GM23338 (cell line): ENCODE measurements at regions not wholly inside any gene's neighbourhood (a gene's known extent, or its start where the extent isn't known, plus 50 kb on each side); places are given as distances from the start of the nearest gene placed in this dataset.

Source experiments
- ATAC-seq: fragments of 200-7000 bp; cut with Tn5 transposase; 3 replicates; pipeline ENCODE4 v1.9.1; 2020
- DNase-seq: peaks from one replicate; pipeline ENCODE4 v3.0.0-alpha.2; 2015; ENCODE audit warnings: low spot score
- H2AFZ ChIP-seq: fragments of 200-600 bp; sonication (generic); 2 replicates; pipeline ENCODE4 v1.8.0; 2016; ENCODE audit warnings: antibody characterized with exemption, mild to moderate bottlenecking, moderate library complexity
- H3F3A ChIP-seq: fragments of 200-600 bp; sonication (generic); replicated peaks from 2 replicates; pipeline ENCODE4 v1.8.0; 2017; ENCODE audit warnings: antibody characterized with exemption, mixed run types, low read depth
- H3K27ac ChIP-seq: fragments of 200-600 bp; sonication (generic); 2 replicates; pipeline ENCODE4 v1.6.1; 2016; ENCODE audit warnings: low read depth
- H3K27me3 ChIP-seq: fragments of 200-600 bp; sonication (generic); 2 replicates; pipeline ENCODE4 v1.8.0; 2016; ENCODE audit warnings: mild to moderate bottlenecking, mixed run types, moderate library complexity; ENCODE audit not compliant: insufficient read depth
- H3K36me3 ChIP-seq: fragments of 200-600 bp; sonication (generic); 2 replicates; pipeline ENCODE4 v1.8.0; 2016; ENCODE audit warnings: mild to moderate bottlenecking; ENCODE audit not compliant: insufficient read depth
- H3K4me1 ChIP-seq: fragments of 200-600 bp; sonication (generic); 2 replicates; pipeline ENCODE4 v1.8.0; 2016; ENCODE audit warnings: mild to moderate bottlenecking, moderate library complexity; ENCODE audit not compliant: insufficient read depth
- H3K4me2 ChIP-seq: fragments of 200-600 bp; sonication (generic); 2 replicates; pipeline ENCODE4 v1.7.1; 2017; ENCODE audit warnings: mixed run types
- H3K4me3 ChIP-seq: fragments of 200-600 bp; sonication (generic); 2 replicates; pipeline ENCODE4 v1.6.1; 2016; ENCODE audit warnings: mixed run types
- H3K79me2 ChIP-seq: fragments of 200-600 bp; sonication (generic); replicated peaks from 2 replicates; pipeline ENCODE4 v1.8.0; 2017; ENCODE audit warnings: mild to moderate bottlenecking; ENCODE audit not compliant: insufficient read depth
- H3K9me2 ChIP-seq: fragments of 200-600 bp; sonication (generic); 2 replicates; pipeline ENCODE4 v1.8.0; 2017; ENCODE audit not compliant: insufficient read depth
- H4K20me1 ChIP-seq: fragments of 200-600 bp; sonication (generic); replicated peaks from 2 replicates; pipeline ENCODE4 v1.8.0; 2017; ENCODE audit warnings: mild to moderate bottlenecking; ENCODE audit not compliant: insufficient read depth
- H3K27ac Mint-ChIP-seq: 2 replicates; pipeline ENCODE4 v1.8.0; 2020; ENCODE audit warnings: inconsistent platforms, mild to moderate bottlenecking, moderate library complexity, mixed read lengths
- H3K27me3 Mint-ChIP-seq: 3 replicates; pipeline ENCODE4 v1.8.0; 2022; ENCODE audit warnings: low read depth, mild to moderate bottlenecking, moderate library complexity, mixed read lengths, inconsistent platforms; ENCODE audit not compliant: insufficient read depth, poor library complexity
- H3K36me3 Mint-ChIP-seq: 3 replicates; pipeline ENCODE4 v1.8.0; 2021; ENCODE audit warnings: low read depth, mild to moderate bottlenecking, inconsistent platforms, moderate library complexity, mixed read lengths
- H3K4me1 Mint-ChIP-seq: 3 replicates; pipeline ENCODE4 v1.8.0; 2020; ENCODE audit warnings: mild to moderate bottlenecking, inconsistent platforms, mixed read lengths
- H3K4me3 Mint-ChIP-seq: 3 replicates; pipeline ENCODE4 v1.8.0; 2021; ENCODE audit warnings: moderate library complexity, mild to moderate bottlenecking, inconsistent platforms, mixed read lengths
- H3K9me3 Mint-ChIP-seq: 3 replicates; pipeline ENCODE4 v1.8.0; 2020; ENCODE audit warnings: moderate library complexity, mild to moderate bottlenecking, inconsistent platforms, mixed read lengths
- CREB1 ChIP-seq: fragments of 250-450 bp; sonication (Bioruptor Pico); IDR thresholded peaks from 2 replicates; pipeline ENCODE4 v1.5.0; 2020; ENCODE audit warnings: low read depth, mild to moderate bottlenecking, moderate library complexity
- EZH2 ChIP-seq: fragments of 200-600 bp; sonication (generic); IDR thresholded peaks from one replicate; pipeline ENCODE4 v1.8.0; 2017; ENCODE audit warnings: antibody characterized with exemption, mild to moderate bottlenecking, low read depth; ENCODE audit not compliant: unreplicated experiment
- EZH2phosphoT487 ChIP-seq: fragments of 200-600 bp; sonication (generic); IDR thresholded peaks from one replicate; pipeline ENCODE4 v1.8.1; 2018; ENCODE audit warnings: antibody characterized with exemption; ENCODE audit not compliant: unreplicated experiment
- JUNB ChIP-seq: IDR thresholded peaks from one replicate; pipeline ENCODE4 v1.6.1; 2016; ENCODE audit warnings: antibody characterized with exemption; ENCODE audit not compliant: unreplicated experiment
- NANOG ChIP-seq: IDR thresholded peaks from 2 replicates; pipeline ENCODE4 v1.6.1; 2016; ENCODE audit warnings: antibody characterized with exemption, borderline replicate concordance
- POLR2AphosphoS5 ChIP-seq: IDR thresholded peaks from 2 replicates; pipeline ENCODE4 v1.6.1; 2016; ENCODE audit warnings: antibody characterized with exemption, low read depth
- STAT1 ChIP-seq: IDR thresholded peaks from one replicate; pipeline ENCODE4 v1.6.1; 2016; ENCODE audit warnings: antibody characterized with exemption; ENCODE audit not compliant: unreplicated experiment
- ZNF114 ChIP-seq: fragments of 250-450 bp; sonication (Bioruptor Pico); IDR thresholded peaks from 2 replicates; pipeline ENCODE4 v1.5.0; 2020; ENCODE audit warnings: mild to moderate bottlenecking, moderate library complexity
- ZNF331 ChIP-seq: fragments of 250-450 bp; sonication (Bioruptor Pico); IDR thresholded peaks from 2 replicates; pipeline ENCODE4 v1.5.0; 2020; ENCODE audit warnings: low read depth, mild to moderate bottlenecking, moderate library complexity
- TF ChIP-seq, protein P1 (sequence below), 2 experiments: fragments of 200-600 bp in 1 of 2; sonication (generic) in 1 of 2; conservative IDR thresholded peaks; 2 replicates each; pipeline versions ENCODE4 v1.5.1 to v1.6.1; 2016 to 2017; ENCODE audit warnings: antibody characterized with exemption in 2 of 2, low read depth in 2 of 2, mild to moderate bottlenecking in 2 of 2, moderate library complexity in 1 of 2
- TF ChIP-seq, protein P2 (sequence below): IDR thresholded peaks from one replicate; pipeline ENCODE4 v1.6.1; 2018; ENCODE audit warnings: antibody characterized with exemption; ENCODE audit not compliant: unreplicated experiment
- TF ChIP-seq, protein P3 (sequence below): fragments of 250-450 bp; sonication (Bioruptor Pico); IDR thresholded peaks from 2 replicates; pipeline ENCODE4 v1.5.0; 2020; ENCODE audit warnings: mild to moderate bottlenecking, moderate library complexity
- TF ChIP-seq, protein P4 (sequence below): IDR thresholded peaks from 2 replicates; pipeline ENCODE4 v1.6.1; 2016; ENCODE audit warnings: antibody characterized with exemption

DNA sequence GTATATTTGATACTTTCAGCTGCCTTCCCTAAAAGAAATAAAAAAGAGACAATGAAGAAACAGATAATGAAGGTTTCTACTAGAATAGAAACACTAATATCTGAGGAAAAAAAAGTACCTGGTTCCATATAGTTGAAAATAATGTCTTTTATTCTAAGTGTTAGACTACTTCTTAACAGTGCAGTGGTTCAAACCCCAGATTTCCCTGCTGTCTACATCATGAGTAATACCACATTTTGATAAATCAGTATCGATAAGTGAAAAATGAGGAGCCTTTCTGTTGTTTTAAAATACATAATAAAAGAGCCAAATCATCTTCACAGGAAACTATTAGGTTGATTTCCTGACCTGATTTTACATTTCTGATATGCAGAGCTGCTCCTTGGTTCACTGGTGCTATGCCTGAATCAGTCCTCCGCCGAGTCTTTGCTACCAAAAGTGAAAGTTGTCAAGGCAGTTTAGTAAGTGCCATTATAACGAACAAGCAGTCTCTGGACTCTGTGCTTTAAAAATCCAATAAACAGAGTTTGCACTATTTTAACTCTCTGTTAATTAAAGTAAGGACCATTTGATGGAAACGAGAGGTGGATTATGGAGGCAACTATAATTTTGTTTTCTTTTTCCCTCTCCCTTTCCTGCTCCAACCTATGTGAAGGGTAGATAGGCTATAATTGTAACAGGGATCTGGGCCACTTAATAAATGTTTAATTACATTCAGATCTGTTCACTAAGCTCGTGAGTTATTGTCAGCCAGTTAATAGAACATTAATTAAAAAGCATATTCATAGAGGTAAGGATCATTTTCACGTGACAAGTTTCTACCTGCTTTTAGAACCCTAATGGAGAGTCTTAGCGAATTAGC lies 724.5 kb upstream of the RAG2 start:
- H3K4me1 ChIP-seq: no peaks in the 10 kb centered on the region
- no peak overlapping the region for H3K27ac Mint-ChIP-seq
- H3K4me3 ChIP-seq: no peak overlapping the region; the same call in 1 of the 2 replicates
- H3F3A ChIP-seq: no peaks in the 10 kb centered on the region
- ATAC-seq: no peak
- no peaks in the 10 kb centered on the region for H3K79me2 ChIP-seq
- H3K9me3 Mint-ChIP-seq: peaks cover 63% of the 10 kb centered on the region
- H3K4me3 Mint-ChIP-seq: no peak overlapping the region
- H3K27me3 ChIP-seq: no peaks in the 10 kb centered on the region
- H3K27me3 Mint-ChIP-seq: no peaks in the 10 kb centered on the region
- no peaks in the 10 kb centered on the region for H3K9me2 ChIP-seq
- H4K20me1 ChIP-seq: no peaks in the 10 kb centered on the region
- H2AFZ ChIP-seq: no peak overlapping the region
- H3K27ac ChIP-seq: no peak overlapping the region
- peaks cover 14% of the 10 kb centered on the region for H3K36me3 ChIP-seq
- TF ChIP-seq, protein P1, sequence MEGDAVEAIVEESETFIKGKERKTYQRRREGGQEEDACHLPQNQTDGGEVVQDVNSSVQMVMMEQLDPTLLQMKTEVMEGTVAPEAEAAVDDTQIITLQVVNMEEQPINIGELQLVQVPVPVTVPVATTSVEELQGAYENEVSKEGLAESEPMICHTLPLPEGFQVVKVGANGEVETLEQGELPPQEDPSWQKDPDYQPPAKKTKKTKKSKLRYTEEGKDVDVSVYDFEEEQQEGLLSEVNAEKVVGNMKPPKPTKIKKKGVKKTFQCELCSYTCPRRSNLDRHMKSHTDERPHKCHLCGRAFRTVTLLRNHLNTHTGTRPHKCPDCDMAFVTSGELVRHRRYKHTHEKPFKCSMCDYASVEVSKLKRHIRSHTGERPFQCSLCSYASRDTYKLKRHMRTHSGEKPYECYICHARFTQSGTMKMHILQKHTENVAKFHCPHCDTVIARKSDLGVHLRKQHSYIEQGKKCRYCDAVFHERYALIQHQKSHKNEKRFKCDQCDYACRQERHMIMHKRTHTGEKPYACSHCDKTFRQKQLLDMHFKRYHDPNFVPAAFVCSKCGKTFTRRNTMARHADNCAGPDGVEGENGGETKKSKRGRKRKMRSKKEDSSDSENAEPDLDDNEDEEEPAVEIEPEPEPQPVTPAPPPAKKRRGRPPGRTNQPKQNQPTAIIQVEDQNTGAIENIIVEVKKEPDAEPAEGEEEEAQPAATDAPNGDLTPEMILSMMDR (conservative IDR thresholded peaks at IDR 0.05; ENCODE audit: low read depth in 2 of 2): no peak
- TF ChIP-seq CREB1 (CRISPR knock-in tag) (no peak), EZH2 (no peak), POLR2AphosphoS5 (no peak), EZH2phosphoT487 (no peak), ZNF114 (no peak), NANOG (no peak), STAT1 (no peak), ZNF331 (no peak), JUNB (no peak)
- TF ChIP-seq, protein P2, sequence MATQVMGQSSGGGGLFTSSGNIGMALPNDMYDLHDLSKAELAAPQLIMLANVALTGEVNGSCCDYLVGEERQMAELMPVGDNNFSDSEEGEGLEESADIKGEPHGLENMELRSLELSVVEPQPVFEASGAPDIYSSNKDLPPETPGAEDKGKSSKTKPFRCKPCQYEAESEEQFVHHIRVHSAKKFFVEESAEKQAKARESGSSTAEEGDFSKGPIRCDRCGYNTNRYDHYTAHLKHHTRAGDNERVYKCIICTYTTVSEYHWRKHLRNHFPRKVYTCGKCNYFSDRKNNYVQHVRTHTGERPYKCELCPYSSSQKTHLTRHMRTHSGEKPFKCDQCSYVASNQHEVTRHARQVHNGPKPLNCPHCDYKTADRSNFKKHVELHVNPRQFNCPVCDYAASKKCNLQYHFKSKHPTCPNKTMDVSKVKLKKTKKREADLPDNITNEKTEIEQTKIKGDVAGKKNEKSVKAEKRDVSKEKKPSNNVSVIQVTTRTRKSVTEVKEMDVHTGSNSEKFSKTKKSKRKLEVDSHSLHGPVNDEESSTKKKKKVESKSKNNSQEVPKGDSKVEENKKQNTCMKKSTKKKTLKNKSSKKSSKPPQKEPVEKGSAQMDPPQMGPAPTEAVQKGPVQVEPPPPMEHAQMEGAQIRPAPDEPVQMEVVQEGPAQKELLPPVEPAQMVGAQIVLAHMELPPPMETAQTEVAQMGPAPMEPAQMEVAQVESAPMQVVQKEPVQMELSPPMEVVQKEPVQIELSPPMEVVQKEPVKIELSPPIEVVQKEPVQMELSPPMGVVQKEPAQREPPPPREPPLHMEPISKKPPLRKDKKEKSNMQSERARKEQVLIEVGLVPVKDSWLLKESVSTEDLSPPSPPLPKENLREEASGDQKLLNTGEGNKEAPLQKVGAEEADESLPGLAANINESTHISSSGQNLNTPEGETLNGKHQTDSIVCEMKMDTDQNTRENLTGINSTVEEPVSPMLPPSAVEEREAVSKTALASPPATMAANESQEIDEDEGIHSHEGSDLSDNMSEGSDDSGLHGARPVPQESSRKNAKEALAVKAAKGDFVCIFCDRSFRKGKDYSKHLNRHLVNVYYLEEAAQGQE: no peak
- TF ChIP-seq, protein P3, sequence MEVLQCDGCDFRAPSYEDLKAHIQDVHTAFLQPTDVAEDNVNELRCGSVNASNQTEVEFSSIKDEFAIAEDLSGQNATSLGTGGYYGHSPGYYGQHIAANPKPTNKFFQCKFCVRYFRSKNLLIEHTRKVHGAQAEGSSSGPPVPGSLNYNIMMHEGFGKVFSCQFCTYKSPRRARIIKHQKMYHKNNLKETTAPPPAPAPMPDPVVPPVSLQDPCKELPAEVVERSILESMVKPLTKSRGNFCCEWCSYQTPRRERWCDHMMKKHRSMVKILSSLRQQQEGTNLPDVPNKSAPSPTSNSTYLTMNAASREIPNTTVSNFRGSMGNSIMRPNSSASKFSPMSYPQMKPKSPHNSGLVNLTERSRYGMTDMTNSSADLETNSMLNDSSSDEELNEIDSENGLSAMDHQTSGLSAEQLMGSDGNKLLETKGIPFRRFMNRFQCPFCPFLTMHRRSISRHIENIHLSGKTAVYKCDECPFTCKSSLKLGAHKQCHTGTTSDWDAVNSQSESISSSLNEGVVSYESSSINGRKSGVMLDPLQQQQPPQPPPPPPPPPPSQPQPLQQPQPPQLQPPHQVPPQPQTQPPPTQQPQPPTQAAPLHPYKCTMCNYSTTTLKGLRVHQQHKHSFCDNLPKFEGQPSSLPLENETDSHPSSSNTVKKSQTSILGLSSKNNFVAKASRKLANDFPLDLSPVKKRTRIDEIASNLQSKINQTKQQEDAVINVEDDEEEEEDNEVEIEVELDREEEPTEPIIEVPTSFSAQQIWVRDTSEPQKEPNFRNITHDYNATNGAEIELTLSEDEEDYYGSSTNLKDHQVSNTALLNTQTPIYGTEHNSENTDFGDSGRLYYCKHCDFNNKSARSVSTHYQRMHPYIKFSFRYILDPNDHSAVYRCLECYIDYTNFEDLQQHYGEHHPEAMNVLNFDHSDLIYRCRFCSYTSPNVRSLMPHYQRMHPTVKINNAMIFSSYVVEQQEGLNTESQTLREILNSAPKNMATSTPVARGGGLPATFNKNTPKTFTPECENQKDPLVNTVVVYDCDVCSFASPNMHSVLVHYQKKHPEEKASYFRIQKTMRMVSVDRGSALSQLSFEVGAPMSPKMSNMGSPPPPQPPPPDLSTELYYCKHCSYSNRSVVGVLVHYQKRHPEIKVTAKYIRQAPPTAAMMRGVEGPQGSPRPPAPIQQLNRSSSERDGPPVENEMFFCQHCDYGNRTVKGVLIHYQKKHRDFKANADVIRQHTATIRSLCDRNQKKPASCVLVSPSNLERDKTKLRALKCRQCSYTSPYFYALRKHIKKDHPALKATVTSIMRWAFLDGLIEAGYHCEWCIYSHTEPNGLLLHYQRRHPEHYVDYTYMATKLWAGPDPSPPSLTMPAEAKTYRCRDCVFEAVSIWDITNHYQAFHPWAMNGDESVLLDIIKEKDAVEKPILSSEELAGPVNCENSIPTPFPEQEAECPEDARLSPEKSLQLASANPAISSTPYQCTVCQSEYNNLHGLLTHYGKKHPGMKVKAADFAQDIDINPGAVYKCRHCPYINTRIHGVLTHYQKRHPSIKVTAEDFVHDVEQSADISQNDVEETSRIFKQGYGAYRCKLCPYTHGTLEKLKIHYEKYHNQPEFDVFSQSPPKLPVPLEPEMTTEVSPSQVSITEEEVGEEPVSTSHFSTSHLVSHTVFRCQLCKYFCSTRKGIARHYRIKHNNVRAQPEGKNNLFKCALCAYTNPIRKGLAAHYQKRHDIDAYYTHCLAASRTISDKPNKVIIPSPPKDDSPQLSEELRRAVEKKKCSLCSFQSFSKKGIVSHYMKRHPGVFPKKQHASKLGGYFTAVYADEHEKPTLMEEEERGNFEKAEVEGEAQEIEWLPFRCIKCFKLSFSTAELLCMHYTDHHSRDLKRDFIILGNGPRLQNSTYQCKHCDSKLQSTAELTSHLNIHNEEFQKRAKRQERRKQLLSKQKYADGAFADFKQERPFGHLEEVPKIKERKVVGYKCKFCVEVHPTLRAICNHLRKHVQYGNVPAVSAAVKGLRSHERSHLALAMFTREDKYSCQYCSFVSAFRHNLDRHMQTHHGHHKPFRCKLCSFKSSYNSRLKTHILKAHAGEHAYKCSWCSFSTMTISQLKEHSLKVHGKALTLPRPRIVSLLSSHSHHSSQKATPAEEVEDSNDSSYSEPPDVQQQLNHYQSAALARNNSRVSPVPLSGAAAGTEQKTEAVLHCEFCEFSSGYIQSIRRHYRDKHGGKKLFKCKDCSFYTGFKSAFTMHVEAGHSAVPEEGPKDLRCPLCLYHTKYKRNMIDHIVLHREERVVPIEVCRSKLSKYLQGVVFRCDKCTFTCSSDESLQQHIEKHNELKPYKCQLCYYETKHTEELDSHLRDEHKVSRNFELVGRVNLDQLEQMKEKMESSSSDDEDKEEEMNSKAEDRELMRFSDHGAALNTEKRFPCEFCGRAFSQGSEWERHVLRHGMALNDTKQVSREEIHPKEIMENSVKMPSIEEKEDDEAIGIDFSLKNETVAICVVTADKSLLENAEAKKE (CRISPR knock-in tag): no peak
- TF ChIP-seq, protein P4, sequence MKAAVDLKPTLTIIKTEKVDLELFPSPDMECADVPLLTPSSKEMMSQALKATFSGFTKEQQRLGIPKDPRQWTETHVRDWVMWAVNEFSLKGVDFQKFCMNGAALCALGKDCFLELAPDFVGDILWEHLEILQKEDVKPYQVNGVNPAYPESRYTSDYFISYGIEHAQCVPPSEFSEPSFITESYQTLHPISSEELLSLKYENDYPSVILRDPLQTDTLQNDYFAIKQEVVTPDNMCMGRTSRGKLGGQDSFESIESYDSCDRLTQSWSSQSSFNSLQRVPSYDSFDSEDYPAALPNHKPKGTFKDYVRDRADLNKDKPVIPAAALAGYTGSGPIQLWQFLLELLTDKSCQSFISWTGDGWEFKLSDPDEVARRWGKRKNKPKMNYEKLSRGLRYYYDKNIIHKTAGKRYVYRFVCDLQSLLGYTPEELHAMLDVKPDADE: no peak
- DNase-seq: no peak
- no peak overlapping the region for H3K4me2 ChIP-seq
- no peaks in the 10 kb centered on the region for H3K4me1 Mint-ChIP-seq
- peaks cover 9% of the 10 kb centered on the region; the same call in 2 of the 3 replicates for H3K36me3 Mint-ChIP-seq
